ENCODE measurements at regions not wholly inside any gene's neighbourhood (a gene's known extent, or its start where the extent isn't known, plus 50 kb on each side); places are given as distances from the start of the nearest gene placed in this dataset.

- Histone ChIP-seq H3K79me2 (no peaks in the 10 kb centered on the region), H2AFZ (no peak overlapping the region), H3K27me3 (no peaks in the 10 kb centered on the region), H4K20me1 (ENCODE audit: insufficient read depth, poor library complexity, severe bottlenecking) (no peaks in the 10 kb centered on the region), H3K4me2 (no peak overlapping the region), H3K4me1 (ENCODE audit: insufficient read depth) (peaks cover 13% of the 10 kb centered on the region), H3K36me3 (replicated peaks; ENCODE audit: insufficient read depth, low read depth) (no peaks in the 10 kb centered on the region), H3K9me2 (replicated peaks; ENCODE audit: insufficient read depth) (no peaks in the 10 kb centered on the region), H3K27ac (no peak overlapping the region), H3K4me3 (no peak overlapping the region), H3K9me3 (ENCODE audit: low read depth) (no peaks in the 10 kb centered on the region)
- no peak for DNase-seq (ENCODE audit: low spot score)
- WGBS (ENCODE audit: low lambda C conversion rate, missing lambda C conversion rate) = 92% methylated on average over 24 of the region's 24 CpGs
- no peak for TF ChIP-seq EZH2phosphoT487 (IDR thresholded peaks at IDR 0.05; ENCODE audit: low read depth, severe bottlenecking, unreplicated experiment)
- TF ChIP-seq EZH2 (IDR thresholded peaks at IDR 0.05; ENCODE audit: borderline replicate concordance) = no peak
- TF ChIP-seq CTCF (IDR thresholded peaks at IDR 0.05; ENCODE audit: poor library complexity) = no peak
Measured at GRCh38 chr6:168228676-168229367, 90.8 kb downstream of the DACT2 start.

- no peaks in the 10 kb centered on the region for H3K36me3 ChIP-seq (replicated peaks; ENCODE audit: insufficient read depth, low read depth)
- no peaks in the 10 kb centered on the region for H4K20me1 ChIP-seq (ENCODE audit: insufficient read depth, poor library complexity, severe bottlenecking)
- DNase-seq (ENCODE audit: low spot score) = no peak
- no peak overlapping the region for H2AFZ ChIP-seq
- WGBS (ENCODE audit: low lambda C conversion rate, missing lambda C conversion rate) = 84% methylated on average over 15 of the region's 15 CpGs
- no peaks in the 10 kb centered on the region for H3K9me3 ChIP-seq (ENCODE audit: low read depth)
- no peaks in the 10 kb centered on the region for H3K9me2 ChIP-seq (replicated peaks; ENCODE audit: insufficient read depth)
- H3K4me2 ChIP-seq = no peak overlapping the region
- H3K27me3 ChIP-seq = no peaks in the 10 kb centered on the region
- TF ChIP-seq CTCF (IDR thresholded peaks at IDR 0.05; ENCODE audit: poor library complexity) = no peak
- no peak for TF ChIP-seq EZH2phosphoT487 (IDR thresholded peaks at IDR 0.05; ENCODE audit: low read depth, severe bottlenecking, unreplicated experiment)
- TF ChIP-seq EZH2 (IDR thresholded peaks at IDR 0.05; ENCODE audit: borderline replicate concordance) = no peak
- no peak overlapping the region for H3K4me3 ChIP-seq
- H3K4me1 ChIP-seq (ENCODE audit: insufficient read depth) = peaks cover 13% of the 10 kb centered on the region
- H3K79me2 ChIP-seq = no peaks in the 10 kb centered on the region
- no peak overlapping the region for H3K27ac ChIP-seq
Measured at GRCh38 chr6:168227840-168228239, 91.7 kb downstream of the DACT2 start.

- Histone ChIP-seq H3K27me3 (no peaks in the 10 kb centered on the region), H3K36me3 (replicated peaks; ENCODE audit: insufficient read depth, low read depth) (no peaks in the 10 kb centered on the region), H3K27ac (peak overlapping the region; percentile 45), H3K4me3 (no peak overlapping the region), H3K79me2 (no peaks in the 10 kb centered on the region), H2AFZ (no peak overlapping the region), H3K9me3 (ENCODE audit: low read depth) (no peaks in the 10 kb centered on the region), H3K4me1 (ENCODE audit: insufficient read depth) (peaks cover 7% of the 10 kb centered on the region), H3K4me2 (no peak overlapping the region), H4K20me1 (ENCODE audit: insufficient read depth, poor library complexity, severe bottlenecking) (no peaks in the 10 kb centered on the region), H3K9me2 (replicated peaks; ENCODE audit: insufficient read depth) (no peaks in the 10 kb centered on the region)
- WGBS (ENCODE audit: low lambda C conversion rate, missing lambda C conversion rate) = 71% methylated on average over 8 of the region's 8 CpGs
- DNase-seq (ENCODE audit: low spot score) = no peak
- TF ChIP-seq EZH2phosphoT487 (IDR thresholded peaks at IDR 0.05; ENCODE audit: low read depth, severe bottlenecking, unreplicated experiment) (no peak), CTCF (IDR thresholded peaks at IDR 0.05; ENCODE audit: poor library complexity) (no peak), EZH2 (IDR thresholded peaks at IDR 0.05; ENCODE audit: borderline replicate concordance) (no peak)
Measured at GRCh38 chr6:168226902-168227318, 92.7 kb downstream of the DACT2 start.

Measured in hepatocyte (in vitro differentiated cells).